HepG2 (cell line): ENCODE measurements at regions not wholly inside any gene's neighbourhood (a gene's known extent, or its start where the extent isn't known, plus 50 kb on each side); places are given as distances from the start of the nearest gene placed in this dataset.

Experiments used
- ATAC-seq: fragments of 200-7000 bp; cut with Tn5 transposase; 3 replicates; pipeline ENCODE4 v1.9.1; 2020; ENCODE audit warnings: mild to moderate bottlenecking, moderate library complexity
- BruUV-seq: library from RNA; stranded (reverse); fragments of 400-500 nt; replicated peaks from 2 replicates; lab custom pipeline; 2021; lab: Mats Ljungman, UMichigan
- CTCF ChIA-PET: fragments of 300-600 bp; formaldehyde crosslinking; extraction: SDS; loops from one replicate; lab custom pipeline; 2021; ENCODE audit warnings: low total read pairs, inconsistent platforms, low intra/inter-chr PET ratio; lab: Yijun Ruan, JAX
- POLR2A ChIA-PET: fragments of 350-600 bp; sonication (Branson Sonifier 250); formaldehyde crosslinking; loops from one replicate; lab custom pipeline; 2020; ENCODE audit warnings: antibody characterized with exemption, inconsistent platforms; lab: Yijun Ruan, JAX
- DNase-seq: peaks from one replicate; pipeline ENCODE4 v3.0.0-alpha.2; 2015; ENCODE audit warnings: low spot score
- FAIRE-seq: peaks from 3 replicates; lab custom pipeline; 2011; peaks lifted over from hg19 to GRCh38; lab: Jason Lieb, UNC
- H2AFZ ChIP-seq: one replicate; pipeline ENCODE4 v1.6.1; 2011; ENCODE audit warnings: low read length, inconsistent platforms
- H3K27ac ChIP-seq: fragments of 300-600 bp; 3 replicates; pipeline ENCODE4 v1.8.0; 2011; ENCODE audit warnings: mixed run types, mild to moderate bottlenecking, mixed read lengths, low read length, inconsistent platforms; ENCODE audit not compliant: insufficient read depth; ENCODE audit errors: extremely low read length
- H3K27me3 ChIP-seq, 2 experiments: fragments of 200-600 bp in 1 of 2; 2 replicates in 1 of 2; 3 replicates in 1 of 2; pipeline versions ENCODE4 v1.6.0 to v1.8.0; 2011; ENCODE audit warnings: low read length in 2 of 2, mild to moderate bottlenecking in 2 of 2, moderate library complexity in 2 of 2, inconsistent platforms in 1 of 2; ENCODE audit not compliant: insufficient read depth in 2 of 2, control insufficient read depth in 1 of 2
- H3K36me3 ChIP-seq, 2 experiments: fragments of 200-600 bp in 1 of 2; replicated peaks in 1 of 2; 2 replicates in 1 of 2; 3 replicates in 1 of 2; pipeline versions ENCODE4 v1.5.1 to v1.8.0; 2011; ENCODE audit warnings: low read length in 2 of 2, inconsistent platforms in 1 of 2; ENCODE audit not compliant: insufficient read depth in 2 of 2, control insufficient read depth in 1 of 2
- H3K4me1 ChIP-seq: 2 replicates; pipeline ENCODE4 v1.5.1; 2012; ENCODE audit warnings: low read length, inconsistent platforms; ENCODE audit not compliant: insufficient read depth
- H3K4me2 ChIP-seq: 2 replicates; pipeline ENCODE4 v1.6.0; 2011; ENCODE audit warnings: low read depth, low read length, inconsistent platforms
- H3K4me3 ChIP-seq, 3 experiments: fragments of 200-600 bp in 1 of 3; sonication (generic), shearing (Covaris generic) in 1 of 3; replicated peaks in 1 of 3; 2 replicates each; pipeline ENCODE4 v1.5.1; 2011 to 2016; ENCODE audit warnings: low read length in 3 of 3, inconsistent platforms in 2 of 3, low read depth in 2 of 3, mild to moderate bottlenecking in 2 of 3, control low read depth in 1 of 3, mixed read lengths in 1 of 3; ENCODE audit not compliant: insufficient read depth in 1 of 3
- H3K79me2 ChIP-seq: one replicate; pipeline ENCODE4 v1.6.1; 2011; ENCODE audit warnings: low read length, inconsistent platforms; ENCODE audit not compliant: insufficient read depth
- H3K9ac ChIP-seq: 2 replicates; pipeline ENCODE4 v1.6.0; 2011; ENCODE audit warnings: mild to moderate bottlenecking, low read depth, low read length, inconsistent platforms; ENCODE audit not compliant: insufficient read depth
- H3K9me3 ChIP-seq: 2 replicates; pipeline ENCODE4 v1.5.1; 2012; ENCODE audit warnings: mild to moderate bottlenecking, low read length
- H4K20me1 ChIP-seq: 2 replicates; pipeline ENCODE4 v1.6.0; 2011; ENCODE audit warnings: inconsistent platforms, mild to moderate bottlenecking, low read length, moderate library complexity; ENCODE audit not compliant: insufficient read depth
- FOSL1 ChIP-seq: sonication (generic); formaldehyde crosslinking; IDR thresholded peaks from 2 replicates; pipeline ENCODE4 v1.9.0; 2021; ENCODE audit warnings: missing genetic modification reagents, borderline replicate concordance
- KAT7 ChIP-seq: IDR thresholded peaks from 2 replicates; pipeline ENCODE4 v1.6.1; 2018; ENCODE audit warnings: borderline replicate concordance, missing compliant biosample characterization
- KLF12 ChIP-seq: sonication (generic); formaldehyde crosslinking; IDR thresholded peaks from 2 replicates; pipeline ENCODE4 v1.4.0; 2020; ENCODE audit warnings: missing genetic modification reagents, borderline replicate concordance
- MAFF ChIP-seq: IDR thresholded peaks from 2 replicates; pipeline ENCODE4 v1.6.1; 2011; ENCODE audit warnings: low read depth, low read length, improper control_type of control experiment
- RCOR2 ChIP-seq: IDR thresholded peaks from 2 replicates; pipeline ENCODE4 v1.6.1; 2016; ENCODE audit warnings: missing biosample characterization, missing genetic modification reagents
- WIZ ChIP-seq: sonication (generic); formaldehyde crosslinking; IDR thresholded peaks from 2 replicates; pipeline ENCODE4 v1.5.1; 2020; ENCODE audit warnings: mild to moderate bottlenecking, missing genetic modification reagents
- ZEB1 ChIP-seq: IDR thresholded peaks from 2 replicates; pipeline ENCODE4 v1.6.1; 2012; ENCODE audit warnings: mild to moderate bottlenecking, low read depth, inconsistent platforms; ENCODE audit not compliant: insufficient replicate concordance
- ZNF230 ChIP-seq: sonication (generic); formaldehyde crosslinking; IDR thresholded peaks from 2 replicates; pipeline ENCODE4 v1.4.0; 2020; ENCODE audit warnings: mild to moderate bottlenecking, missing genetic modification reagents
- ZNF264 ChIP-seq: sonication (generic); formaldehyde crosslinking; IDR thresholded peaks from 2 replicates; pipeline ENCODE4 v1.4.0; 2020; ENCODE audit warnings: missing genetic modification reagents
- ZNF570 ChIP-seq: sonication (generic); formaldehyde crosslinking; IDR thresholded peaks from 2 replicates; pipeline ENCODE4 v1.4.0; 2020; ENCODE audit warnings: mild to moderate bottlenecking, missing genetic modification reagents, borderline replicate concordance
- ZNF883 ChIP-seq: sonication (generic); formaldehyde crosslinking; IDR thresholded peaks from 2 replicates; pipeline ENCODE4 v1.5.1; 2020; ENCODE audit warnings: mild to moderate bottlenecking, missing genetic modification reagents; ENCODE audit errors: not compliant biosample characterization
- ZSCAN31 ChIP-seq: sonication (generic); formaldehyde crosslinking; IDR thresholded peaks from 2 replicates; pipeline ENCODE4 v1.5.0; 2020; ENCODE audit warnings: low read depth, mild to moderate bottlenecking, missing genetic modification reagents
- WGBS: methylation state at CpG from one replicate; pipeline ENCODE4 v1.1.6; 2017; ENCODE audit warnings: low lambda C conversion rate; 5-methylcytosine and 5-hydroxymethylcytosine counted together
- in situ Hi-C: cut with HindIII; loops from 2 replicates; pipeline ENCODE4 v1.10.0; 2017; ENCODE audit warnings: low pct_unique_long_range_greater_than_20kb; ENCODE audit not compliant: extremely low pct_ligation_motif_present
- intact Hi-C: fragments of 100-400 bp; cut with micrococcal nuclease; formaldehyde crosslinking; loops from one replicate; pipeline ENCODE4 v1.10.0; 2022; ENCODE audit not compliant: unreplicated experiment
- TF ChIP-seq, protein P1 (sequence below): sonication (generic); formaldehyde crosslinking; conservative IDR thresholded peaks from 2 replicates; pipeline ENCODE4 v1.8.0; 2022; ENCODE audit warnings: mild to moderate bottlenecking, moderate library complexity, missing genetic modification reagents

DNA sequence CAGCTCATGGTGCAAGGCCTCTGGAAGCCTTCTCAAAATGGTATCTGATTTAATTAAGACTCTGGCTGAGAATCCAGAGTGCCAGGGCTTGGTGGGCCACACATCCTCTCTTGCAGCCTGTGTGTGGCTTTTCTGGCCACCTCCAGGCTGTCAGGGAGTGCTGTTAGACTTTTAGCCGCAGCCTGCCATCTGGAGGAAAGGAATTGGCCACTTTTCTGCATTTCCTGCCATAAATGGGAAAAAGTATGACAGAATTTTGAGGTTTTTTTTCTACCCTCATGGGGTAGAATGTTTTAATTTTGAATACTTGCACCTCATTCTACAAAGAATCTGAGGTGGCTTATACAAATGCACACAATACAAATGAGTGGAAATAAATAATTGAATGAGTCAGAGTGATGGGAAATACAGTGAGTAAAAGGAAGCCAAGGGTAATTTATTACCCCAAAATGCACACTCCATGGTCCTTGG is 218.4 kb downstream of the ADAMTS15 start (continued):
- TF ChIP-seq KLF12 (CRISPR knock-in tag) = no peak

DNA sequence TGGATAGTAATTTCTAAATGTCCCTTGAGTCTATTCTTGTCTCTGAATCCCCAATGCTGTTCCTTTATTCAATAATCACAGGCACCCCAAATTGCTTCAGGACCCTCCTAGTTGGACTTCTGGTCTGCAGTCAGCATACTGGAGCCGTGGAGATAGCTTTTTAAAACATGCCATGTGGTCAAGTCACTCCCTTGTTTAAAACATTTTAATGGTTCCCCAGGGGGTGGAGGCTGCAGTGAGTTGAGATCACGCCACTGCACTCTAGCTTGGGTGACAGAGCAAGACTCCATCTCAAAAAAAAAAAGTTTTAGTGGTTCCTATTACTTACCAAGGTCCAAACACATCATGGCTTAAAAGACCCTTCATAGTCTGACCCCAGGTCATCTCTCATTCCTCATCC is 220.3 kb downstream of the ADAMTS15 start:
- intact Hi-C loops = no loop called here
- no peak for ATAC-seq

DNA sequence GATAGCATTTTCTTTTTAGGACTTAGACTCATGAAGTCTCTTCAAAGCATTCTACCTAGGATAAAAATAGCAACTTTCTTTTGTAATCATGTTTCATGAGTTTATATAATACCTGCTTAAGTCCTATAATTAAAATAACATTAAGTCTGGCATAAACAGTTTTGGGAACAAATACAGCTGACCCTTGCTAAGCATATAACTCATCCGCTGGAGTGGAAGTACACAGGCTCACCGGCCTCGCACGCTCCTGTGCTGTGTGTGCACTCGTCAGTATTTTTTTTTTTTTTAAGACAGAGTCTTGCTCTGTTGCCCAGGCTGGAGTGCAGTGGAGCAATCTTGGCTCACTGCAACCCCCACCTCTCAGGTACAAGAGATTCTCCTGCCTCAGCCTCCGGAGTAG is 221.8 kb downstream of the ADAMTS15 start:
- Histone ChIP-seq H3K36me3 (no peaks in the 10 kb centered on the region), H2AFZ (no peak overlapping the region), H3K4me1 (no peaks in the 10 kb centered on the region), H3K27ac (no peak overlapping the region), H4K20me1 (no peaks in the 10 kb centered on the region), H3K9ac (no peak overlapping the region), H3K4me2 (no peak overlapping the region), H3K27me3 (peaks cover 2 to 11% of the 10 kb centered on the region in 2 experiments; a peak in 2 of 5 replicates), H3K4me3 (no peak overlapping the region), H3K79me2 (no peaks in the 10 kb centered on the region), H3K9me3 (no peaks in the 10 kb centered on the region)
- FAIRE-seq (no peak), DNase-seq (no peak), ATAC-seq (no peak)
- TF ChIP-seq MAFF = no peak
- no peak for TF ChIP-seq ZNF883
- no peak for TF ChIP-seq ZNF230 (CRISPR knock-in tag)
- TF ChIP-seq, protein P1, sequence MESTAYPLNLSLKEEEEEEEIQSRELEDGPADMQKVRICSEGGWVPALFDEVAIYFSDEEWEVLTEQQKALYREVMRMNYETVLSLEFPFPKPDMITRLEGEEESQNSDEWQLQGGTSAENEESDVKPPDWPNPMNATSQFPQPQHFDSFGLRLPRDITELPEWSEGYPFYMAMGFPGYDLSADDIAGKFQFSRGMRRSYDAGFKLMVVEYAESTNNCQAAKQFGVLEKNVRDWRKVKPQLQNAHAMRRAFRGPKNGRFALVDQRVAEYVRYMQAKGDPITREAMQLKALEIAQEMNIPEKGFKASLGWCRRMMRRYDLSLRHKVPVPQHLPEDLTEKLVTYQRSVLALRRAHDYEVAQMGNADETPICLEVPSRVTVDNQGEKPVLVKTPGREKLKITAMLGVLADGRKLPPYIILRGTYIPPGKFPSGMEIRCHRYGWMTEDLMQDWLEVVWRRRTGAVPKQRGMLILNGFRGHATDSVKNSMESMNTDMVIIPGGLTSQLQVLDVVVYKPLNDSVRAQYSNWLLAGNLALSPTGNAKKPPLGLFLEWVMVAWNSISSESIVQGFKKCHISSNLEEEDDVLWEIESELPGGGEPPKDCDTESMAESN (CRISPR knock-in tag) = no peak
- no peak for TF ChIP-seq RCOR2
- TF ChIP-seq KAT7 (CRISPR knock-in tag) = no peak
- no peak for TF ChIP-seq ZEB1
- TF ChIP-seq WIZ = no peak
- no peak for TF ChIP-seq ZSCAN31 (CRISPR knock-in tag)
- no peak for TF ChIP-seq ZNF570 (CRISPR knock-in tag)
- no peak for TF ChIP-seq ZNF264 (CRISPR knock-in tag)
- POLR2A ChIA-PET = no interaction called here
- WGBS = 65% methylated on average over 6 of the region's 6 CpGs
- in situ Hi-C loops (no loop called here), intact Hi-C loops (no loop called here)
- CTCF ChIA-PET = no interaction called here
- no TSS peak for BruUV-seq

More for the DNA sequence above, 220.3 kb downstream of the ADAMTS15 start:
- H2AFZ ChIP-seq = no peak overlapping the region
- H3K79me2 ChIP-seq = no peaks in the 10 kb centered on the region
- H3K27me3 ChIP-seq = peaks cover 2 to 11% of the 10 kb centered on the region in 2 experiments; a peak in 2 of 5 replicates
- 5% methylated on average over 2 of the region's 2 CpGs for WGBS
- BruUV-seq = no TSS peak
- ChIA-PET POLR2A (no interaction called here), CTCF (no interaction called here)
- no peaks in the 10 kb centered on the region for H3K9me3 ChIP-seq
- H3K36me3 ChIP-seq = no peaks in the 10 kb centered on the region
- no peaks in the 10 kb centered on the region for H4K20me1 ChIP-seq
- TF ChIP-seq FOSL1 = no peak
- no peak overlapping the region for H3K9ac ChIP-seq
- FAIRE-seq = no peak
- no peak overlapping the region for H3K4me3 ChIP-seq
- in situ Hi-C loops = no loop called here
- DNase-seq = no peak
- H3K4me2 ChIP-seq = no peak overlapping the region
- H3K27ac ChIP-seq = no peak overlapping the region
- no peaks in the 10 kb centered on the region for H3K4me1 ChIP-seq
